HEK293 (cell line): ENCODE measurements at regions not wholly inside any gene's neighbourhood (a gene's known extent, or its start where the extent isn't known, plus 50 kb on each side); places are given as distances from the start of the nearest gene placed in this dataset.
A peak's percentile ranks its signal among the peaks of the same experiment; 100 is the strongest.

Source experiments
- CTCF ChIA-PET: fragments of 350-600 bp; formaldehyde crosslinking; extraction: SDS; loops from one replicate; lab custom pipeline; 2021; ENCODE audit warnings: antibody characterized with exemption; lab: Yijun Ruan, JAX
- POLR2A ChIA-PET: fragments of 300-600 bp; formaldehyde crosslinking; extraction: SDS; loops from one replicate; lab custom pipeline; 2020; ENCODE audit warnings: antibody characterized with exemption, inconsistent platforms; lab: Yijun Ruan, JAX
- H3K27ac ChIP-seq: fragments of 200-500 bp; sonication (Bioruptor generic); 2 replicates; pipeline ENCODE4 v1.5.1; 2014; ENCODE audit warnings: low read depth, low read length, control low read depth, inconsistent platforms; ENCODE audit errors: extremely low read depth
- H3K36me3 ChIP-seq, 2 experiments: fragments of 200-500 bp in 1 of 2; sonication (Bioruptor generic) in 1 of 2; 1 replicate in 1 of 2; 2 replicates in 1 of 2; pipeline ENCODE4 v1.5.1; 2014 to 2017; ENCODE audit warnings: inconsistent platforms in 2 of 2, low read length in 2 of 2; ENCODE audit not compliant: control insufficient read depth in 2 of 2, insufficient read depth in 1 of 2
- H3K4me1 ChIP-seq: fragments of 200-500 bp; sonication (Bioruptor generic); 2 replicates; pipeline ENCODE4 v1.5.1; 2014; ENCODE audit warnings: mild to moderate bottlenecking, low read length, inconsistent platforms; ENCODE audit not compliant: control insufficient read depth, insufficient read depth
- H3K4me3 ChIP-seq: 2 replicates; pipeline ENCODE4 v1.5.1; 2011; ENCODE audit warnings: low read depth, mild to moderate bottlenecking, control low read depth, low read length, moderate library complexity
- H3K9me3 ChIP-seq: fragments of 200-500 bp; sonication (Bioruptor generic); 2 replicates; pipeline ENCODE4 v1.5.1; 2014; ENCODE audit warnings: low read depth, low read length, inconsistent platforms; ENCODE audit not compliant: control insufficient read depth, insufficient read depth
- BCL11B ChIP-seq: fragments of 450-650 bp; formaldehyde crosslinking; IDR thresholded peaks from 2 replicates; pipeline ENCODE4 v1.5.1; 2016; ENCODE audit warnings: low read depth, missing biosample characterization, missing genetic modification characterization
- EGR2 ChIP-seq: fragments of 450-650 bp; formaldehyde crosslinking; IDR thresholded peaks from 2 replicates; pipeline ENCODE4 v1.5.1; 2016; ENCODE audit warnings: low read depth, missing biosample characterization, missing genetic modification characterization
- ELK4 ChIP-seq: IDR thresholded peaks from 2 replicates; pipeline ENCODE4 v1.6.1; 2011; ENCODE audit warnings: mild to moderate bottlenecking, low read depth, low read length, borderline replicate concordance
- GLIS1 ChIP-seq: fragments of 450-650 bp; formaldehyde crosslinking; IDR thresholded peaks from 2 replicates; pipeline ENCODE4 v1.5.1; 2016; ENCODE audit warnings: missing biosample characterization, missing genetic modification characterization
- PRDM2 ChIP-seq: fragments of 450-650 bp; formaldehyde crosslinking; IDR thresholded peaks from 2 replicates; pipeline ENCODE4 v1.5.1; 2016; ENCODE audit warnings: missing biosample characterization, missing genetic modification characterization, borderline replicate concordance
- SP7 ChIP-seq: fragments of 450-650 bp; formaldehyde crosslinking; IDR thresholded peaks from 2 replicates; pipeline ENCODE4 v1.5.1; 2016; ENCODE audit warnings: missing biosample characterization, missing genetic modification characterization
- WT1 ChIP-seq: fragments of 450-650 bp; formaldehyde crosslinking; IDR thresholded peaks from 2 replicates; pipeline ENCODE4 v1.5.1; 2016; ENCODE audit warnings: missing biosample characterization, missing genetic modification characterization
- ZFP69B ChIP-seq: fragments of 450-650 bp; formaldehyde crosslinking; IDR thresholded peaks from 2 replicates; pipeline ENCODE4 v1.5.1; 2016; ENCODE audit warnings: missing biosample characterization, missing genetic modification characterization
- ZNF121 ChIP-seq: fragments of 450-650 bp; formaldehyde crosslinking; IDR thresholded peaks from 2 replicates; pipeline ENCODE4 v1.5.1; 2016; ENCODE audit warnings: missing biosample characterization, missing genetic modification characterization
- ZNF266 ChIP-seq: fragments of 450-650 bp; formaldehyde crosslinking; IDR thresholded peaks from 2 replicates; pipeline ENCODE4 v1.5.1; 2016; ENCODE audit warnings: missing biosample characterization, missing genetic modification characterization, low read depth
- ZNF394 ChIP-seq: fragments of 450-650 bp; formaldehyde crosslinking; IDR thresholded peaks from 2 replicates; pipeline ENCODE4 v1.5.1; 2016; ENCODE audit warnings: missing biosample characterization, missing genetic modification characterization, mild to moderate bottlenecking, moderate library complexity, borderline replicate concordance
- ZNF416 ChIP-seq: fragments of 450-650 bp; formaldehyde crosslinking; IDR thresholded peaks from 2 replicates; pipeline ENCODE4 v1.5.1; 2016; ENCODE audit warnings: missing biosample characterization, missing genetic modification characterization
- ZNF501 ChIP-seq: fragments of 450-650 bp; formaldehyde crosslinking; IDR thresholded peaks from 2 replicates; pipeline ENCODE4 v1.5.1; 2016; ENCODE audit warnings: missing biosample characterization, missing genetic modification characterization
- ZNF514 ChIP-seq: fragments of 450-650 bp; formaldehyde crosslinking; IDR thresholded peaks from 2 replicates; pipeline ENCODE4 v1.5.1; 2016; ENCODE audit warnings: missing biosample characterization, missing genetic modification characterization
- ZNF544 ChIP-seq: fragments of 450-650 bp; formaldehyde crosslinking; IDR thresholded peaks from 2 replicates; pipeline ENCODE4 v1.5.0; 2017; ENCODE audit warnings: missing biosample characterization, missing genetic modification characterization
- ZNF785 ChIP-seq: fragments of 450-650 bp; formaldehyde crosslinking; IDR thresholded peaks from 2 replicates; pipeline ENCODE4 v1.5.1; 2016; ENCODE audit warnings: missing biosample characterization, missing genetic modification characterization
- ZNF792 ChIP-seq: fragments of 450-650 bp; formaldehyde crosslinking; IDR thresholded peaks from 2 replicates; pipeline ENCODE4 v1.5.1; 2016; ENCODE audit warnings: missing biosample characterization, missing genetic modification characterization
- ZXDB ChIP-seq: fragments of 450-650 bp; formaldehyde crosslinking; IDR thresholded peaks from 2 replicates; pipeline ENCODE4 v1.5.1; 2016; ENCODE audit warnings: missing biosample characterization, missing genetic modification characterization
- TF ChIP-seq, protein P1 (sequence below): fragments of 450-650 bp; formaldehyde crosslinking; IDR thresholded peaks from 2 replicates; pipeline ENCODE4 v1.5.1; 2017; ENCODE audit warnings: missing biosample characterization, missing genetic modification characterization
- TF ChIP-seq, protein P2 (sequence below): fragments of 450-650 bp; formaldehyde crosslinking; IDR thresholded peaks from 2 replicates; pipeline ENCODE4 v1.5.1; 2016; ENCODE audit warnings: missing biosample characterization, missing genetic modification characterization

DNA sequence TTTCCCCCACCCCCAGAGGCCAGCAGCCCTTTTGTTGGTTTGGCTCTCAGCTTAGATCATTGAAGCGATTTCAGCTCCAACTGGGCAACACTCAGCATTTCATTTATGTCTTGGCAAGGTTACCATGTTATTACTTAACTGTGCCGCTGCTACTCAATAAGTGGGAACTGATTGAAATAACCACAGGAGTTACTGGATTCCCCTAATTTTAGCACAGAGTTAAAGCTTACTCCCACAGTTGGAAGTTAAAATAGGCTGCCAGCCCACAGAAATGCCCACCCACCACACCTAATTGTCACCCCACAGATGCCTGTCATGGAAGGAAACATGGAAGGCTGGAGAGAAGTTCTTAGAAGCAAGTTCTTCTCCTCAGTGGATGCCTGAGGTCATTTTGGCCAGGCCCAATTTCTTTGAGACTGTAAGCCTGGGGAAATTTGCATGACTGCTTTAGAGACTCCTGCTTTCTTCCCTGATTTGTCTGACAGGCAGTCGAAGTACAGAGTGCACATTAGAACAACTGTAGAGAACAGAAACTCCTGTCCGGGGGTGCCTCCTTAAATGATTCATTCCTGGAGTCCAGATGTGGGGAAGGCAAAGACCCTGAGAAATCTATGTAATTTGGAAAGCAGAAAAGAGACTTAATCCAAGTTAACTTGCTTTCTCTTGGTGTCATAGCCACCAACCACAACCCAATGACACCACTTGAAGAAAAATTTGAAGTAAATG is 370.0 kb downstream of the ZSWIM6 start:
- ChIA-PET POLR2A (no interaction called here), CTCF (interaction anchor here (0.6 kb wide), 1 partner anchor 338 kb away, joined by 4 read pairs; no protein-coding TSS in a partner anchor)
- TF ChIP-seq EGR2 (tag by site-specific recombination) = peak; percentile 69
- TF ChIP-seq ZNF514 = no peak
- H3K4me3 ChIP-seq = no peak overlapping the region
- H3K36me3 ChIP-seq = no peaks in the 10 kb centered on the region
- H3K9me3 ChIP-seq = no peaks in the 10 kb centered on the region
- no peaks in the 10 kb centered on the region for H3K4me1 ChIP-seq
- H3K27ac ChIP-seq = no peak overlapping the region

DNA sequence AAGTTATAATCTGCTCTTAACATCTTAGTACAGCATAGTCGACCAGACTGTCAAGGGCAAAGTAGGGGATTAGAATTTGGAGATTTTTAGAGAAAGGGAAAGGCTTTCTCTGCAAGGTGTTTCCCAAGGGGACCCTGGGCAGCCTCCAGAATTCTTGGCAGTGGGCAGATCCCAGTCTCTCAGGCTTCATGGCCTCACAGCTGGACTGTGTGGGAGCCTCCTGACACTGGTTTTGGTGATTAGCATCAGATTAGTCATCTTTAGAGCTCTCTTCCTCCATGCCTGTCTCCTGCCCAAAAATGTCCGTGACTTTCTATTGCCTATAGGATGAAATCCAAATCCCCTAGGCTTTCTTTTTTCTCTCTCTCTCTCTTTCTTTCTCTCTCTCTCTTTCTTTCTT is 370.7 kb downstream of the ZSWIM6 start:
- no peaks in the 10 kb centered on the region for H3K9me3 ChIP-seq
- TF ChIP-seq ELK4 (no peak), ZNF544 (no peak), ZNF792 (tag by site-specific recombination) (no peak), ZNF266 (tag by site-specific recombination) (no peak), BCL11B (tag by site-specific recombination) (no peak), GLIS1 (tag by site-specific recombination) (no peak), SP7 (tag by site-specific recombination) (no peak), ZNF785 (tag by site-specific recombination) (no peak), ZNF121 (no peak)
- TF ChIP-seq, protein P1, sequence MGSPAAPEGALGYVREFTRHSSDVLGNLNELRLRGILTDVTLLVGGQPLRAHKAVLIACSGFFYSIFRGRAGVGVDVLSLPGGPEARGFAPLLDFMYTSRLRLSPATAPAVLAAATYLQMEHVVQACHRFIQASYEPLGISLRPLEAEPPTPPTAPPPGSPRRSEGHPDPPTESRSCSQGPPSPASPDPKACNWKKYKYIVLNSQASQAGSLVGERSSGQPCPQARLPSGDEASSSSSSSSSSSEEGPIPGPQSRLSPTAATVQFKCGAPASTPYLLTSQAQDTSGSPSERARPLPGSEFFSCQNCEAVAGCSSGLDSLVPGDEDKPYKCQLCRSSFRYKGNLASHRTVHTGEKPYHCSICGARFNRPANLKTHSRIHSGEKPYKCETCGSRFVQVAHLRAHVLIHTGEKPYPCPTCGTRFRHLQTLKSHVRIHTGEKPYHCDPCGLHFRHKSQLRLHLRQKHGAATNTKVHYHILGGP (tag by site-specific recombination) = no peak
- TF ChIP-seq, all 188 proteins: peak for 0
- no peak overlapping the region for H3K4me3 ChIP-seq
- H3K36me3 ChIP-seq = no peaks in the 10 kb centered on the region
- H3K4me1 ChIP-seq = no peaks in the 10 kb centered on the region
- POLR2A ChIA-PET = no interaction called here
- CTCF ChIA-PET = no interaction called here
- no peak overlapping the region for H3K27ac ChIP-seq

DNA sequence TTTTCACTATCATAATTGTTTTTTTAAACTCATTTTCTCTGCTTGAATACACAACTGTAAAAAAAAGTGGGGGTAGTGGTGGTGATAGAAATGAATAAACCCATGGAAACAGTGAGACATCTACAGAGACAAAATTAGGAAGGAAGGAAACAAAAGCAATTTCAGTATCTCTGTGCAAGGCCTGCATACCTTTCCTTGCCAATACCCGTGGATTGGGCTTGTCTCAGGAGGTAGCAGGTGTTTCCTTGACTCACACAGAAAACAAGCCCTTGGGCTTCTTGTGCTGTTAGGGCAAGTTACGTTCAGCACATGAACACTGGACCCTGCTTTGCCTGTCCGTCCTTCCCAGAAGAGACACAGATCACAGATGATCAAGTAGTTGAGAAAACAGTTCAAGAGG is 372.2 kb downstream of the ZSWIM6 start:
- H3K9me3 ChIP-seq = no peaks in the 10 kb centered on the region
- ChIA-PET CTCF (interaction anchor here (0.7 kb wide), 1 partner anchor 383 kb away, joined by 3 read pairs; no protein-coding TSS in a partner anchor), POLR2A (no interaction called here)
- no peaks in the 10 kb centered on the region for H3K36me3 ChIP-seq
- no peaks in the 10 kb centered on the region for H3K4me1 ChIP-seq
- no peak overlapping the region for H3K27ac ChIP-seq
- no peak overlapping the region for H3K4me3 ChIP-seq
- no peak for TF ChIP-seq ZFP69B (tag by site-specific recombination)
- TF ChIP-seq, protein P1 (tag by site-specific recombination) = no peak
- TF ChIP-seq ZNF394 (tag by site-specific recombination) = no peak
- no peak for TF ChIP-seq WT1 (tag by site-specific recombination)
- no peak for TF ChIP-seq PRDM2 (tag by site-specific recombination)
- no peak for TF ChIP-seq ZNF501 (tag by site-specific recombination)
- no peak for TF ChIP-seq ZXDB (tag by site-specific recombination)
- TF ChIP-seq, protein P2, sequence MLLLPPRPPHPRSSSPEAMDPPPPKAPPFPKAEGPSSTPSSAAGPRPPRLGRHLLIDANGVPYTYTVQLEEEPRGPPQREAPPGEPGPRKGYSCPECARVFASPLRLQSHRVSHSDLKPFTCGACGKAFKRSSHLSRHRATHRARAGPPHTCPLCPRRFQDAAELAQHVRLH (tag by site-specific recombination) = no peak
- TF ChIP-seq ZNF416 (tag by site-specific recombination) = no peak
